Parathyroid adenoma (tissue), 2 donors: ENCODE measurements at regions not wholly inside any gene's neighbourhood (a gene's known extent, or its start where the extent isn't known, plus 50 kb on each side); places are given as distances from the start of the nearest gene placed in this dataset.

Experiments used
- H2AFZ ChIP-seq: fragments of 300-600 bp; sonication (generic); one replicate; pipeline ENCODE4 v1.7.0; 2017; ENCODE audit warnings: antibody characterized with exemption, mild to moderate bottlenecking
- H3K27ac ChIP-seq: fragments of 300-600 bp; sonication (generic); one replicate; pipeline ENCODE4 v1.7.0; 2017
- H3K27me3 ChIP-seq: fragments of 300-600 bp; sonication (generic); one replicate; pipeline ENCODE4 v1.7.0; 2017; ENCODE audit warnings: low read length; ENCODE audit not compliant: control insufficient read depth, insufficient read depth
- H3K36me3 ChIP-seq: fragments of 300-600 bp; sonication (generic); one replicate; pipeline ENCODE4 v1.7.0; 2017; ENCODE audit warnings: low read length; ENCODE audit not compliant: control insufficient read depth, insufficient read depth
- H3K4me1 ChIP-seq: fragments of 300-600 bp; sonication (generic); one replicate; pipeline ENCODE4 v1.7.0; 2017; ENCODE audit warnings: control low read depth
- H3K4me2 ChIP-seq: fragments of 300-600 bp; sonication (generic); one replicate; pipeline ENCODE4 v1.7.0; 2017; ENCODE audit warnings: low read length
- H3K4me3 ChIP-seq: fragments of 300-600 bp; sonication (generic); one replicate; pipeline ENCODE4 v1.7.0; 2017; ENCODE audit warnings: low read depth, low read length
- H3K79me2 ChIP-seq: fragments of 300-600 bp; sonication (generic); one replicate; pipeline ENCODE4 v1.7.0; 2017; ENCODE audit warnings: control low read depth
- H3K9ac ChIP-seq: fragments of 300-600 bp; sonication (generic); one replicate; pipeline ENCODE4 v1.7.0; 2017; ENCODE audit warnings: mild to moderate bottlenecking
- H3K9me3 ChIP-seq: fragments of 300-600 bp; sonication (generic); one replicate; pipeline ENCODE4 v1.7.0; 2017; ENCODE audit warnings: low read length; ENCODE audit not compliant: control insufficient read depth
- CTCF ChIP-seq: fragments of 300-600 bp; sonication (generic); IDR thresholded peaks from one replicate; pipeline ENCODE4 v1.7.0; 2017; ENCODE audit warnings: antibody characterized with exemption, mild to moderate bottlenecking
- donor health status: primary hyperparathyroidism.

- no peak for TF ChIP-seq CTCF
Observed at GRCh38 chr21:23249760-23250159, 2251.6 kb downstream of the NCAM2 start.

GRCh38 chr21:23247334-23247733, 2249.1 kb downstream of the NCAM2 start:
- no peak overlapping the region for H3K4me3 ChIP-seq
- no peaks in the 10 kb centered on the region for H3K4me1 ChIP-seq
- H3K27me3 ChIP-seq: no peaks in the 10 kb centered on the region
- no peaks in the 10 kb centered on the region for H3K79me2 ChIP-seq
- H2AFZ ChIP-seq: no peak overlapping the region
- no peaks in the 10 kb centered on the region for H3K36me3 ChIP-seq
- H3K4me2 ChIP-seq: no peak overlapping the region
- no peak for TF ChIP-seq CTCF
- H3K9ac ChIP-seq: no peak overlapping the region
- no peak overlapping the region for H3K27ac ChIP-seq
- H3K9me3 ChIP-seq: no peaks in the 10 kb centered on the region

More at GRCh38 chr21:23249760-23250159, 2251.6 kb downstream of the NCAM2 start:
- H2AFZ ChIP-seq: no peak overlapping the region
- H3K36me3 ChIP-seq: no peaks in the 10 kb centered on the region
- H3K9me3 ChIP-seq: no peaks in the 10 kb centered on the region
- H3K4me3 ChIP-seq: no peak overlapping the region
- no peak overlapping the region for H3K4me2 ChIP-seq
- no peak overlapping the region for H3K9ac ChIP-seq
- no peaks in the 10 kb centered on the region for H3K27me3 ChIP-seq
- H3K4me1 ChIP-seq: no peaks in the 10 kb centered on the region
- no peaks in the 10 kb centered on the region for H3K79me2 ChIP-seq
- H3K27ac ChIP-seq: no peak overlapping the region

GRCh38 chr21:23245255-23245654, 2247.0 kb downstream of the NCAM2 start:
- no peaks in the 10 kb centered on the region for H3K79me2 ChIP-seq
- no peak overlapping the region for H3K9ac ChIP-seq
- H2AFZ ChIP-seq: no peak overlapping the region
- no peak for TF ChIP-seq CTCF
- H3K36me3 ChIP-seq: no peaks in the 10 kb centered on the region
- H3K4me2 ChIP-seq: no peak overlapping the region
- H3K4me1 ChIP-seq: no peaks in the 10 kb centered on the region
- H3K27ac ChIP-seq: no peak overlapping the region
- no peak overlapping the region for H3K4me3 ChIP-seq
- H3K27me3 ChIP-seq: no peaks in the 10 kb centered on the region
- H3K9me3 ChIP-seq: no peaks in the 10 kb centered on the region

- no peaks in the 10 kb centered on the region for H3K4me1 ChIP-seq
- H3K4me3 ChIP-seq: no peak overlapping the region
- no peak overlapping the region for H3K27ac ChIP-seq
- no peak overlapping the region for H2AFZ ChIP-seq
- H3K4me2 ChIP-seq: no peak overlapping the region
- TF ChIP-seq CTCF: no peak
- no peak overlapping the region for H3K9ac ChIP-seq
- H3K9me3 ChIP-seq: no peaks in the 10 kb centered on the region
- no peaks in the 10 kb centered on the region for H3K79me2 ChIP-seq
- no peaks in the 10 kb centered on the region for H3K36me3 ChIP-seq
- H3K27me3 ChIP-seq: no peaks in the 10 kb centered on the region
Observed at GRCh38 chr21:23223882-23224281, 2225.7 kb downstream of the NCAM2 start.

- no peak overlapping the region for H3K27ac ChIP-seq
- TF ChIP-seq CTCF: no peak
- no peak overlapping the region for H3K4me2 ChIP-seq
Observed at GRCh38 chr21:23218667-23219066, 2220.5 kb downstream of the NCAM2 start.

More at GRCh38 chr21:23218667-23219066, 2220.5 kb downstream of the NCAM2 start:
- H3K4me1 ChIP-seq: no peaks in the 10 kb centered on the region
- H3K36me3 ChIP-seq: no peaks in the 10 kb centered on the region
- H3K9me3 ChIP-seq: no peaks in the 10 kb centered on the region
- H2AFZ ChIP-seq: no peak overlapping the region
- H3K27me3 ChIP-seq: no peaks in the 10 kb centered on the region
- no peaks in the 10 kb centered on the region for H3K79me2 ChIP-seq
- H3K4me3 ChIP-seq: no peak overlapping the region
- H3K9ac ChIP-seq: no peak overlapping the region
